ENCODE measurements at regions not wholly inside any gene's neighbourhood (a gene's known extent, or its start where the extent isn't known, plus 50 kb on each side); places are given as distances from the start of the nearest gene placed in this dataset.

DNA sequence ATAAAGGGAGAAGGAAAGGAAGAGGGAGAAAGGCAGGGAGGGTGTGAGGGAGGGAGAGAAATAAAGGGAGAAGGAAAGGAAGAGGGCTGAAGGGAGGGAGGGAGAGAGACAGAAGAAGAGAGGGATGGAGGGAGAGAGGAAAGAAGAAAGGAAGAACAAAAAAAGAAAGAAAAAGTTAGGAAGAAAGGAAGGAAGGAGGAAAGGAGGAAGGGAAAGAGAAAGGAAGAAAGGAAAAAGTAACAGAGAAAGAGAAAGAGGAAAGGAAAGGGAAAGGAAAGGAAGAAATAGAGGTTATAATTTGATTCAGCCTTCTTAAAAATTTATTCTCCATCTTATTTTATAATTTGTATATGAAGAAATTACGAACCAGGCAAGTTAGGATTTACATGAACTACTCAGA, 836.6 kb upstream of the C9orf72 start (continued):
- TF ChIP-seq CEBPB (IDR thresholded peaks at IDR 0.05; ENCODE audit: low read depth, low read length) (no peak), CBX8 (IDR thresholded peaks at IDR 0.05; ENCODE audit: borderline replicate concordance, low read depth, low read length) (no peak), RNF2 (IDR thresholded peaks at IDR 0.05; ENCODE audit: borderline replicate concordance, low read depth, low read length, missing control alignments, poor library complexity, severe bottlenecking) (no peak), EGR1 (IDR thresholded peaks at IDR 0.05; ENCODE audit: borderline replicate concordance, low read depth, low read length) (no peak), BRCA1 (IDR thresholded peaks at IDR 0.05; ENCODE audit: low read depth, low read length) (no peak)
